Keratinocyte (primary cell): ENCODE measurements at regions not wholly inside any gene's neighbourhood (a gene's known extent, or its start where the extent isn't known, plus 50 kb on each side); places are given as distances from the start of the nearest gene placed in this dataset.
A peak's percentile ranks its signal among the peaks of the same experiment; 100 is the strongest.

Source experiments
- DNase-seq: peaks from one replicate; pipeline ENCODE4 v3.0.0-alpha.2; 2011; ENCODE audit warnings: low read depth, missing footprints, low spot score
- FAIRE-seq: peaks from 2 replicates; lab custom pipeline; 2011; peaks lifted over from hg19 to GRCh38; lab: Jason Lieb, UNC
- H2AFZ ChIP-seq: 2 replicates; pipeline ENCODE4 v1.6.0; 2012; ENCODE audit warnings: low read length, control low read depth, inconsistent platforms; ENCODE audit not compliant: control insufficient read depth
- H3K27ac ChIP-seq: 2 replicates; pipeline ENCODE4 v1.5.1; 2011; ENCODE audit warnings: low read length; ENCODE audit not compliant: control insufficient read depth, insufficient read depth
- H3K27me3 ChIP-seq: 3 replicates; pipeline ENCODE4 v1.6.0; 2011; ENCODE audit warnings: low read length; ENCODE audit not compliant: control insufficient read depth, insufficient read depth; ENCODE audit errors: extremely low read depth
- H3K36me3 ChIP-seq, 2 experiments: 2 replicates in 1 of 2; 3 replicates in 1 of 2; pipeline ENCODE4 v1.5.1; 2011; ENCODE audit warnings: low read length in 2 of 2, mild to moderate bottlenecking in 1 of 2; ENCODE audit not compliant: control insufficient read depth in 2 of 2, insufficient read depth in 2 of 2; ENCODE audit errors: extremely low read depth in 1 of 2
- H3K4me1 ChIP-seq: 3 replicates; pipeline ENCODE4 v1.5.1; 2011; ENCODE audit warnings: low read length; ENCODE audit not compliant: control insufficient read depth, insufficient read depth; ENCODE audit errors: extremely low read depth
- H3K4me2 ChIP-seq: 3 replicates; pipeline ENCODE4 v1.6.0; 2011; ENCODE audit warnings: low read depth, low read length; ENCODE audit not compliant: control insufficient read depth, insufficient read depth; ENCODE audit errors: extremely low read depth
- H3K4me3 ChIP-seq, 3 experiments: fragments of 200-600 bp in 1 of 3; sonication (generic) in 1 of 3; 2 replicates in 2 of 3; 3 replicates in 1 of 3; pipeline ENCODE4 v1.5.1; 2011 to 2016; ENCODE audit warnings: low read length in 3 of 3, mild to moderate bottlenecking in 3 of 3, control low read depth in 2 of 3, inconsistent platforms in 1 of 3, low read depth in 1 of 3, mixed read lengths in 1 of 3, mixed run types in 1 of 3, moderate library complexity in 1 of 3; ENCODE audit not compliant: control insufficient read depth in 2 of 3, insufficient read depth in 2 of 3; ENCODE audit errors: extremely low read depth in 1 of 3
- H3K79me2 ChIP-seq: 2 replicates; pipeline ENCODE4 v1.6.0; 2012; ENCODE audit warnings: low read length; ENCODE audit not compliant: control insufficient read depth, insufficient read depth
- H3K9ac ChIP-seq: 3 replicates; pipeline ENCODE4 v1.6.0; 2011; ENCODE audit warnings: low read length; ENCODE audit not compliant: control insufficient read depth, insufficient read depth; ENCODE audit errors: extremely low read depth
- H3K9me1 ChIP-seq: 3 replicates; pipeline ENCODE4 v1.6.0; 2011; ENCODE audit warnings: low read length; ENCODE audit not compliant: control insufficient read depth, insufficient read depth; ENCODE audit errors: extremely low read depth
- H3K9me3 ChIP-seq: 2 replicates; pipeline ENCODE4 v1.5.1; 2012; ENCODE audit warnings: low read depth, low read length; ENCODE audit not compliant: control insufficient read depth
- H4K20me1 ChIP-seq: 3 replicates; pipeline ENCODE4 v1.6.0; 2011; ENCODE audit warnings: low read length; ENCODE audit not compliant: control insufficient read depth, insufficient read depth; ENCODE audit errors: extremely low read depth
- EZH2 ChIP-seq: IDR thresholded peaks from one replicate; pipeline ENCODE4 v1.6.1; 2012; ENCODE audit warnings: inconsistent platforms, mild to moderate bottlenecking, low read length, moderate library complexity
- dilution Hi-C: fragments of 300-500 bp; cut with MboI; formaldehyde crosslinking; loops from one replicate; pipeline ENCODE4 v1.7.0; 2020; ENCODE audit warnings: low sequenced_read_pairs; ENCODE audit not compliant: extremely low pct_ligation_motif_present
- TF ChIP-seq, protein P1 (sequence below), 3 experiments: IDR thresholded peaks in 1 of 3; conservative IDR thresholded peaks in 1 of 3; optimal IDR thresholded peaks in 1 of 3; 2 replicates in 2 of 3; 3 replicates in 1 of 3; pipeline versions ENCODE3 to v1.5.1; 2011; ENCODE audit warnings: low read length in 3 of 3, mild to moderate bottlenecking in 3 of 3, moderate library complexity in 2 of 3, control low read depth in 1 of 3, inconsistent platforms in 1 of 3; ENCODE audit not compliant: insufficient read depth in 2 of 3; ENCODE audit errors: extremely low read depth in 1 of 3

DNA sequence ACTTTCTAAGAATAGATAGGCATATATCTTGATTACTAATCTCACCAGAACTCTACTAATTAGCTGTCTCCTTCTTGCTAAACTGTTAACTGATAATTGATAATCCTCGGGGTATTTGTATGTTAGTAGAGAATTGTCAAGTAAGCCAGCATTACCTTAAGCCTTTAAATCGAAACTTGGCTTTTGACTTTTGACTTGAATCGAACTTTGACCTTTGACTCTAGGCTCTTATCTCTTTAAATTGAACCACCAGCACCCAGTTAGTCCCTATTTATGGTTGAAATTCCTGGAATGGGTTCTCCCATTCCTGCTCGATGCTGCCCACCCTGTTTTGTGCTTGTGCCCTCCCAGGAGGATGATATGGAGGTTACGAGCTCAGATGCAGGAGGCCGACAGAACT lies 244.4 kb downstream of the TGFB2 start:
- FAIRE-seq: no peak
- dilution Hi-C loops: no loop called here

DNA sequence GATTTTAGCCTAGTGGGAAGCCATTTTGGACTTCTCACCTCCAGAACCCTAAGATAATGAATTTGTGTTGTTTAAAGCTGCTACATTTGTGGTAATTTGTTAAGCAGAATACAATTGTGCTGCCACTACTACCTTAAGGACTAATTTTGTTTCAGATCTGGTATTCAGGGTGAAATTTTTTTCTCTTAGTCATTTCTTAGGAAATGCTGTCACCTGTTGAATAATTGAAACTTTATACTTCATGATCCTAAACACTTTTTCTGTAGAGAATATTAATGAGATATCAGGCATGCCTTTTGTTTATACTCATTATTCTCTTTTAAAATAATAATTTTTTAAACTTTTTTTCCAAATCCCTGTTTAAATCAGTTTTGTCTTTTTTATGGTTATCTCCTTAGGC lies 246.8 kb downstream of the TGFB2 start:
- Histone ChIP-seq H3K79me2 (no peaks in the 10 kb centered on the region), H3K36me3 (no peaks in the 10 kb centered on the region), H4K20me1 (no peaks in the 10 kb centered on the region), H3K4me1 (peaks cover 15% of the 10 kb centered on the region), H3K9me1 (no peaks in the 10 kb centered on the region), H3K9ac (no peak overlapping the region), H3K4me2 (no peak overlapping the region), H3K27ac (no peak overlapping the region), H3K9me3 (no peaks in the 10 kb centered on the region), H3K4me3 (no peak overlapping the region), H3K27me3 (no peaks in the 10 kb centered on the region), H2AFZ (no peak overlapping the region)
- FAIRE-seq (peak; percentile 20), DNase-seq (no peak)
- TF ChIP-seq EZH2: no peak
- TF ChIP-seq, protein P1, sequence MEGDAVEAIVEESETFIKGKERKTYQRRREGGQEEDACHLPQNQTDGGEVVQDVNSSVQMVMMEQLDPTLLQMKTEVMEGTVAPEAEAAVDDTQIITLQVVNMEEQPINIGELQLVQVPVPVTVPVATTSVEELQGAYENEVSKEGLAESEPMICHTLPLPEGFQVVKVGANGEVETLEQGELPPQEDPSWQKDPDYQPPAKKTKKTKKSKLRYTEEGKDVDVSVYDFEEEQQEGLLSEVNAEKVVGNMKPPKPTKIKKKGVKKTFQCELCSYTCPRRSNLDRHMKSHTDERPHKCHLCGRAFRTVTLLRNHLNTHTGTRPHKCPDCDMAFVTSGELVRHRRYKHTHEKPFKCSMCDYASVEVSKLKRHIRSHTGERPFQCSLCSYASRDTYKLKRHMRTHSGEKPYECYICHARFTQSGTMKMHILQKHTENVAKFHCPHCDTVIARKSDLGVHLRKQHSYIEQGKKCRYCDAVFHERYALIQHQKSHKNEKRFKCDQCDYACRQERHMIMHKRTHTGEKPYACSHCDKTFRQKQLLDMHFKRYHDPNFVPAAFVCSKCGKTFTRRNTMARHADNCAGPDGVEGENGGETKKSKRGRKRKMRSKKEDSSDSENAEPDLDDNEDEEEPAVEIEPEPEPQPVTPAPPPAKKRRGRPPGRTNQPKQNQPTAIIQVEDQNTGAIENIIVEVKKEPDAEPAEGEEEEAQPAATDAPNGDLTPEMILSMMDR (optimal IDR thresholded peaks at IDR 0.05 in 1 of 3, IDR thresholded peaks at IDR 0.05 in 1 of 3, conservative IDR thresholded peaks at IDR 0.05 in 1 of 3; ENCODE audit: extremely low read depth in 1 of 3, insufficient read depth in 2 of 3, low read length in 3 of 3): no peak
- dilution Hi-C loops: no loop called here

More for the DNA sequence above, 244.4 kb downstream of the TGFB2 start:
- Histone ChIP-seq H3K27me3 (no peaks in the 10 kb centered on the region), H2AFZ (no peak overlapping the region), H3K9me3 (no peaks in the 10 kb centered on the region), H3K9me1 (no peaks in the 10 kb centered on the region), H3K79me2 (no peaks in the 10 kb centered on the region), H3K36me3 (no peaks in the 10 kb centered on the region), H3K27ac (no peak overlapping the region), H3K4me3 (no peak overlapping the region), H3K4me1 (peaks cover 28% of the 10 kb centered on the region), H3K4me2 (no peak overlapping the region), H4K20me1 (no peaks in the 10 kb centered on the region), H3K9ac (no peak overlapping the region)
- DNase-seq: no peak
- TF ChIP-seq, protein P1 (optimal IDR thresholded peaks at IDR 0.05 in 1 of 3, IDR thresholded peaks at IDR 0.05 in 1 of 3, conservative IDR thresholded peaks at IDR 0.05 in 1 of 3; ENCODE audit: extremely low read depth in 1 of 3, insufficient read depth in 2 of 3, low read length in 3 of 3): no peak
- TF ChIP-seq EZH2: no peak
